GM19455 (cell line): ENCODE measurements at regions not wholly inside any gene's neighbourhood (a gene's known extent, or its start where the extent isn't known, plus 50 kb on each side); places are given as distances from the start of the nearest gene placed in this dataset.

Experiments
- ATAC-seq: cut with Tn5 transposase; IDR thresholded peaks from one replicate; pipeline ENCODE4 v1.9.1; 2021; ENCODE audit not compliant: unreplicated experiment

- no peak for ATAC-seq
Measured at GRCh38 chr17:79258843-79259242, 184.2 kb downstream of the ENGASE start.

DNA sequence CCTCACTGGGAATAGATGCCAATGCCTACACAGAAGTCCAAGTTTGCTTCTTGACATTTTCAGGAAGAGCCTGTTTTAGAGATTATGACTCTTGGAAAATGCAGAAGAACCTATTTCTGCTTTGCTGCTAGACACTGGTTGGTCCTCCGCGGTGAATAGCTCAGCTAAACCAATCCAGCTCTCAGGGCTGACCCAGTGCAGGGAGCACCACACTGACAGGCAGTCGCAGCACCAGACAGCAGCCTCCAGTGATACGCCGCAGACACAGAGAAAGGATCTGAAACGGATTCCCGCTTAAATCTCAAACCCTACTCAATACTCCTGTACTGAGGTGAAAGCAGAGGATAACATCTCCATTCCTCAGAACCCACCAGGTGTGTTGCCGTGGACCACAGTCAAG is 183.4 kb downstream of the ENGASE start:
- ATAC-seq = no peak

DNA sequence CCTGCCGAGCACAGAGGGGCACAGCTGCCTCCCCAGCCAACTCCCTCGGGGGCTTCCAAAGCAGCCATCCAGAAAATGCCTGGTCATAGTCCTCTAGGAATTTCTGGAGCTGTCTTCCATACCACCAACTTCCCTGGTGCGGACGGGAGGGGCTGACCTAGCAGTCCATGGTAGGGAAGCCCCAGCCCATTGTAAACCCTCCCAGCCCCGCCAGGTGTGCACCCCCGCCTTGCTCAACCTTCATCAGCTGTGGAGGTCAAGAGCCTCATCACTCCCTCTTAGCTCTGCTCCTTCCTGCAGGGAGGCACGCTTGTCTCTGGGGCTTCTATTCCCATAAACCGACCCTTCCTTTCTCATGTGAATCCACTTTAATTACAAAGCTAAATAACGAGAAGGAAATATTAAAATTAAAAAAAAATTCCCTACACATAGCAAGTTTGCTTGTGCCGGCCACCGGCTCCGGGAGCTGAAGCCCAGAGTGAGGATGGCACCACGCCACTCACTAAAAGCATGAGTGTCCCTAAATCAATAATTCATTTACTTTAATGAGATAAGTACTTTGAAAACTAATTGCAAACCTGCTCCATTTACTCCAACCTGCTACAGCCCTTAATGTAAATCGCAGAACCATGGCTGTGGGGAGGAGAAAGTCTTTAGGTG is 181.4 kb downstream of the ENGASE start:
- ATAC-seq = no peak

GRCh38 chr17:79255456-79255855 is 180.8 kb downstream of the ENGASE start:
- no peak for ATAC-seq

GRCh38 chr17:79255046-79255445 is 180.4 kb downstream of the ENGASE start:
- no peak for ATAC-seq

DNA sequence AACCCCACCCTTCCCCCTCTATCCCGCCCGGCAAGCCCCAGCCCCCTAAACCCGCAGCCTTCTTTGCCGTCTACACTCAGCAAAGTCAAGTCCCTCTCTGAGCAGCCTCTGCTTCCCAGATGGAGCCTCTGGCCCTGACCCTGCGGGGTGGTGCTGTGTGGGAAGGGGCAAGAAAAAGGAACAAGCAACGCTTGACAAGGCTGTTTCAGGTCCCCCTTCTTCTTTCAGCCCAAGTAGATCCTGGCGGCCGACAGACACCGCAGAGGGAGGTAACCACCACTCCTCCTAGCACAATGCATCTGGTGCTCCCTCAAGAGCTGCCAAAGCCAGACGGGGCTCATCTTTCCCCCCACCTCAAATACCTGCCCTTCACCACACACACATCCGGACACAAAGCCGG is 178.3 kb downstream of the ENGASE start:
- ATAC-seq = no peak

GRCh38 chr17:79251824-79252223 is 177.2 kb downstream of the ENGASE start:
- ATAC-seq = no peak

- no peak for ATAC-seq
Measured at GRCh38 chr17:79249929-79250521, 175.4 kb downstream of the ENGASE start.

- no peak for ATAC-seq
Measured at GRCh38 chr17:79248843-79249493, 174.3 kb downstream of the ENGASE start.

DNA sequence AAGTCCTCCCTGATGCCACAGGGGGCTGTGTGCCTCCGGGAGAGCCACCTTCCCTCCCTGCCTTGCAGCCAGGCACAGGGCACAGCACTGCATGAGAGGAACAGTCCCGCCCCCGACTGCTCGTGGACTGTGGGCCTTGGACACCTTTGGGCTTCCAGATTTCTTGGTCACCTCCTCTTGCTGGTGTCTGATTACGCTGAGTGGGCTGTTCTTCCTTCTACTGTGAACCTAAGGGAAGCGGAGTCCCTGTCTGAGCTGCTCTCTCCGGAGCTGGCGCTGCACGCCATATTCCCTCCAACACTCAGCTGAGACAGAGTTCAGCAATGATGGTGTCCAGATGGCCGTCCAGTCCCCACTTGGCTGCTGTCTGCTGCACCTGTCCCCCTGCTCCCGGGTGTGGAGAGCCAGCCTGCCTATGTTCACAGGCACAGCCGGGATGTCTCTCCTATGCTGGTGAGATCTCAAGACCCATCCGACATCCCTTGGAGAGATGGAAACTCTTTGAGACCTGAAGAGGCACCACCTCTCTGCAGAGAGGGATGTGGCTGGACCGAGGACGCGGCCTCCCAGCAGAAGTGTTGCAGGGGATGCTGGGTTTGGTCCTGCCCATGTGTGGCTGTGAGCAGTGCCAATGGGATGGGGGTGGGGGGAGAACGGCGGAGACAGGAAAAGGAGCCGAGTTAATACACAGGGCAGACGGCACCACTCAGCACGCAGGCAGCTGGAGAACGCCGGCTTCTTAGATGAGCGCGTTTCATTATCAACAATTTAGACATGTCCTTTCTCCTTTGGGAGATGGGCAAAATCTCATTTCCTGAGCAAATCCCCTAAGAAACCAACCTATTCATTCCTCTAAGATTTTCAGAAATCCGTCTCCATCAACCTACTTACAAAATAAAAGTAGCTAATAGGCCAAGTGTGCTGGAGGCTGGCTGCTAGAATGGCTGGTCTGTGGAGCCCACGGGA is 171.9 kb downstream of the ENGASE start:
- ATAC-seq = no peak

- ATAC-seq = no peak
Measured at GRCh38 chr17:79244665-79245064, 170.0 kb downstream of the ENGASE start.

GRCh38 chr17:79243996-79244395 is 169.4 kb downstream of the ENGASE start:
- no peak for ATAC-seq

GRCh38 chr17:79243603-79243990 is 169.0 kb downstream of the ENGASE start:
- no peak for ATAC-seq

- no peak for ATAC-seq
Measured at GRCh38 chr17:79242873-79243602, 168.4 kb downstream of the ENGASE start.

GRCh38 chr17:79242393-79242792 is 167.8 kb downstream of the ENGASE start:
- no peak for ATAC-seq

GRCh38 chr17:79241616-79242015 is 167.0 kb downstream of the ENGASE start:
- ATAC-seq = no peak

DNA sequence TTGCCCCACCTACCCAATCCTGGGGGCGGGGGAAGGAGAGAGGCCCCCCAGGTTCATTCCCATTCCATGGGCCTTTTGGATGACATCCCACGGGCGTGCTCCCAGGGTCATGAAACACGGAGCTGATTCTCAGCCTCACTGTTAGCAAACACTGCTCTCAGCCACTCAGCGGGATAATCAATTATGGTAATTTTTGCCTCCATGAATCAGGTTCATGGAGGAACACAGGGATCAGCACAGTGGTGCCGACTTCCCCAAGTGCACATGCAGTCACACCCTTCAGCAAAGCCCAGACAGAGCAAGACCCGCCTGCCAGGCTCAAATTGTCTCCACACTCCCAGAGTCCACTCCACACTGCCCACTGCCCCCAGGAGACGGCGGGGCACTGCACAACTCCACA is 164.6 kb downstream of the ENGASE start:
- ATAC-seq = no peak

DNA sequence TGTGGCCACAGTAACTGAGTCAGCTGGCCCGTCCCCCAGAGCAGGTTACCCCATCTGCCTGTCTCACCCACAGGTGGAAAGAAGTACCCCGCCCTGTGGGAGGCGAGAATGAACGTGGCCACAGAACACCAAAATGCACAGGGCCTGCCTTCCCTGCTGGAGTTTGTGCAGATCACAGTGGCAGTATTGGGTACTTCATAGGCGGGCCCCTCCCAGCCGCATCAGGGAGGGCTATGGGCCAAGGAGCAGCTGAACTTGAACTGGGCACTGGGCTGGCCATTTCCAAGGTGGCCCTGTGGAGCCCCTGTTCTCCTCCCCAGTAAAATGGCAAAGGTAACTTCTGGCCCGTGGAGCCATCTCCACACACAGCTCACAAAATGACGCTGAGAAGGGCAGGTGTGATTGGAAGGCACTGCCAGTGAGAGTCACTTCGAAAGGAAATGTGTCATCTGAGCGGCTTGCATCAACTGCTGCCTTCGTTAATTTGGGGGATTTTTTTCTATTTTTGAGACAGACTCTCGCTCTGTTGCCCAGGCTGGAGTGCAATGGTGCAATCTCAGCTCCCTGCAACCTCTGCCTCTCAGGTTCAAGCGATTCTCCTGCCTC is 162.9 kb downstream of the ENGASE start:
- ATAC-seq = no peak

DNA sequence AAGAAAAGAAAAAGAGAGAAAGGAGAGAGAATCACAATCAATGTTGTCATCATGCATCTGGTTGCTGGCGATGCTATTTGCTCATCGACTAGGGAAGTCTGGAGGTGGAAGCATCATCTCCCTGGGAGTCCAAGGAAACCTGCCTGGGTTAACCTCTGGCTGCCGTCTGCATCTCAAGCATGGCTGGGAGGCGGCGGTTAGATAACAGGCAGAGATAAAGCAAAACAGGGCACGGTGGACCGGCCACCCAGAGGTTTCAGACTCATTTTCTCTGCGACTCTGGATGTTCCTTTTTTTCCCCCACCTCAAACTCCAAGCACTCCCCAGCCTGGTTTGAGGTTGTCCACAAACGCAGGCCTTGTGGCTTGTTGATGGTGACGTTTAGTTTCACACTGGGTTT is 161.2 kb downstream of the ENGASE start:
- ATAC-seq = no peak

- no peak for ATAC-seq
Measured at GRCh38 chr17:79233916-79234551, 159.4 kb downstream of the ENGASE start.
